Keratinocyte (primary cell): ENCODE measurements at regions not wholly inside any gene's neighbourhood (a gene's known extent, or its start where the extent isn't known, plus 50 kb on each side); places are given as distances from the start of the nearest gene placed in this dataset.

ENCODE experiments used
- EZH2 ChIP-seq: IDR thresholded peaks from one replicate; pipeline ENCODE4 v1.6.1; 2012; ENCODE audit warnings: inconsistent platforms, mild to moderate bottlenecking, low read length, moderate library complexity
- TF ChIP-seq, protein P1 (sequence below), 3 experiments: IDR thresholded peaks in 1 of 3; conservative IDR thresholded peaks in 1 of 3; optimal IDR thresholded peaks in 1 of 3; 2 replicates in 2 of 3; 3 replicates in 1 of 3; pipeline versions ENCODE3 to v1.5.1; 2011; ENCODE audit warnings: low read length in 3 of 3, mild to moderate bottlenecking in 3 of 3, moderate library complexity in 2 of 3, control low read depth in 1 of 3, inconsistent platforms in 1 of 3; ENCODE audit not compliant: insufficient read depth in 2 of 3; ENCODE audit errors: extremely low read depth in 1 of 3

DNA sequence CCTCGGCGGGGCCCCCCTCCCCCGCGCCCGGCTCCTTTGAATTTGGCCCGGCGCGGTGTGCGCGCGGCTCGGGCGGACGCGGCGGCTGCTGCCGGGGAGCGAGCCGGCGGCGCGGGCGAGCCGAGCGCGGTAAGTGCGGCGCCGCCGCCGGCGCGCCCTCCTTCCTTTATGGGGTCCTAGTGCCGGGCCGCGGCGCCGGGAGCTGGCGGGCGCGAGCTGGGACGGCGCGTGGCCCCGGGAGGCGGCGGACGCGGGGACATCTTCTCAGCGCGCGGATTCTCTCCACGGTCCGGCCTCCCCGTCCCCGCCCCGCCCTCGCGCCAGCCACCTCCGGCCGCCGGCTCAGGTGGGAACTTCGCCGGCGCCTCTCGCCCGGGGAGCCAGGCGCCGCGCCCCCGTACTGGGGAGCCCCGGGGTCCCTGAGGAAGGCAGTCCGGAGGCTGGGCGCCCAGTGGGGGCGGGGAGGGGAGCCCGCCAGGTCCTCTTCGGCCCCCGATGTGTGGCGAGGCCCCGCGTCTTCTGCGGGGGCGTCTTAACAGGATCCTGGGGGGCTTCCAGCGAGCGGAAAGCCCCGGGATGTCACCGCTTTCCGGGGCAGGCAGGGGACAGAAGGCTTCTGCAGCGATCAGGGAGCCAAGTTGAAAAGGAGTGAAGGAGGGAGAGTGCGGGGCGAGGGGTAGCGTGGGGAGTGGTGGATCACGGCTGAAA is 98.4 kb upstream of the TENM3 start:
- TF ChIP-seq, protein P1, sequence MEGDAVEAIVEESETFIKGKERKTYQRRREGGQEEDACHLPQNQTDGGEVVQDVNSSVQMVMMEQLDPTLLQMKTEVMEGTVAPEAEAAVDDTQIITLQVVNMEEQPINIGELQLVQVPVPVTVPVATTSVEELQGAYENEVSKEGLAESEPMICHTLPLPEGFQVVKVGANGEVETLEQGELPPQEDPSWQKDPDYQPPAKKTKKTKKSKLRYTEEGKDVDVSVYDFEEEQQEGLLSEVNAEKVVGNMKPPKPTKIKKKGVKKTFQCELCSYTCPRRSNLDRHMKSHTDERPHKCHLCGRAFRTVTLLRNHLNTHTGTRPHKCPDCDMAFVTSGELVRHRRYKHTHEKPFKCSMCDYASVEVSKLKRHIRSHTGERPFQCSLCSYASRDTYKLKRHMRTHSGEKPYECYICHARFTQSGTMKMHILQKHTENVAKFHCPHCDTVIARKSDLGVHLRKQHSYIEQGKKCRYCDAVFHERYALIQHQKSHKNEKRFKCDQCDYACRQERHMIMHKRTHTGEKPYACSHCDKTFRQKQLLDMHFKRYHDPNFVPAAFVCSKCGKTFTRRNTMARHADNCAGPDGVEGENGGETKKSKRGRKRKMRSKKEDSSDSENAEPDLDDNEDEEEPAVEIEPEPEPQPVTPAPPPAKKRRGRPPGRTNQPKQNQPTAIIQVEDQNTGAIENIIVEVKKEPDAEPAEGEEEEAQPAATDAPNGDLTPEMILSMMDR (optimal IDR thresholded peaks at IDR 0.05 in 1 of 3, IDR thresholded peaks at IDR 0.05 in 1 of 3, conservative IDR thresholded peaks at IDR 0.05 in 1 of 3; ENCODE audit: extremely low read depth in 1 of 3, insufficient read depth in 2 of 3, low read length in 3 of 3), result no peak
- TF ChIP-seq EZH2, result no peak
